NOMO-1 treated with dmso at 0.1 percent for 144 hours (cell line): ENCODE measurements at regions not wholly inside any gene's neighbourhood (a gene's known extent, or its start where the extent isn't known, plus 50 kb on each side); places are given as distances from the start of the nearest gene placed in this dataset.
"Not testable (repeated sequence)": the region's sequence is repeated elsewhere in the genome, so short reads cannot be mapped to it uniquely, and the experiment has no call there.

Experiments used
- DNase-seq: peaks from one replicate; lab custom pipeline; 2025; ENCODE audit not compliant: unreplicated experiment; lab: John Stamatoyannopoulos, UW

DNA sequence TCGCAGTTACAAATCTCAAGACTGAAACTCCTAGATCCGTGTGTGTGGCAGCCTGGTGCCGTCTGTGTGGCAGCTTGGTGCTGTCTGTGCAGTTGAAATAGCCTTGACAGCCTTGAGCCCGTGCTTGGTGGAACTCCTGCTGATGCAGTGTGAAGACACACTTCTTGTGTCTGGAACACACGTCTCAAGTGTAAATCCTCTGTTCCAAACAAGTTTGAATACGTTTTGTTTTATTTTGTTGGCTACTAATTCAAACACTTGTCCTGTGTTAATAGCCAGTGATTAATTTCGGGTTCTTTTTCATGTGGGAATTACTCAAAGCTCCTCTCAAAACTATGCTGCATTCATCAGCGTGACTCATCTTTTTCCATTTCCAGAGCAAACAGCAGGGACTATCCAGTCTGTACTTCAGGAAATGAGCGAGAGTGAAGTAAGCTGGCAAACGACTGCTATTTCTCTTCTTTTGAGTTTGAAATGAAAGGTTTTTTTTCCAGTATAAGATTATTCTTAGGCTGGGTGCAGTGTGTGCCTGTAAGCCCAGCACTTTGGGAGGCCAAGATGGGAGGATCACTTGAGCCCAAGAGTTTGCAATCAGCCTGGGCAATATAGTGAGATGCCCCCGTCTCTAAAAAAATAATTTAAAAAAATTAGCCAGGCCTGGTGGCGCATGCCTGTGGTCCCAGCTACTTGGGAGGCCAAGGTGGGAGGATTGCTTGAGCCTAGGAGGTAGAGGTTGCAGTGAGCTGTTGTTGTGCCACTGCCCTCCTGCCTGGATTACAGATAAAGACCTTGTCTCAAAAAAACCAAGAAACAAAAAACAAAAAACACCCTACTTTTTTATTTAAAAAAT lies 152.9 kb downstream of the SPP2 start:
- DNase-seq = no peak

DNA sequence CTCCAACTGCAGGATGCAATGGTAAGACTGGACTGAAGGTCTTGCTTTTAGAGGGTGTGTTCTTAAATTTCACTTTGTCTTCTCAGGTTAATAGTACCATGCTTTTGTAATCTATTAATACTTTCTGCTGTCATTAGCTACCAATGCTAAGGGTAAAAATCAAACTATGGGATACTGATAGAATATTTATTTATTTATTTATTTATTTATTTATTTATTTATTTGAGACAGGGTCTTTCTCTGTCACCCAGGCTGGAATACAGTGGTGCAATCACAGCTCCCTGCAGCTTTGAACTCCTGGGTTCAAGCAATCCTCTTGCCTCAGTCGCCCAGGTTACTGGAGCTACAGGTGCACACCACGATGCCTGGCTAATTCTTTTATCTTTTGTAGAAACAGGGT lies 152.1 kb downstream of the SPP2 start:
- no peak for DNase-seq

DNA sequence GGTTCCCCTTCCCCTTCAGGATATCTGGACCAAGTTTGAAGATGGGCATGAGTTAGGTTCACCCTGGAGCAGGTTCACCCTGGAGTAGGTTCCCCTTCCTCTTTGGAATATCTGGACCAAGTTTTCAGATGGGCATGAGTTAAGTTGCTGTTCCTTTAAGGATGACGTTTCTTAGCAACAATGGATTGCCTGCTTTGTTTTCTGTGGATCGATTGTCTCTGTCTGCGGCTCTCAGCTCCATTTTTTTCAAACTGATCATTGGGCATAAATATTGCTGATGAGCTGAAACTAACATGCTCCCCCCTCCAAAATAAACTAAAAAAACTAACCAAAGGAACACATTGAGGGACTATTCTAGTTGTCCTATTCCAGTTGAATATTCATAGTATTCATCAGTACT lies 149.5 kb downstream of the SPP2 start:
- no peak for DNase-seq

DNA sequence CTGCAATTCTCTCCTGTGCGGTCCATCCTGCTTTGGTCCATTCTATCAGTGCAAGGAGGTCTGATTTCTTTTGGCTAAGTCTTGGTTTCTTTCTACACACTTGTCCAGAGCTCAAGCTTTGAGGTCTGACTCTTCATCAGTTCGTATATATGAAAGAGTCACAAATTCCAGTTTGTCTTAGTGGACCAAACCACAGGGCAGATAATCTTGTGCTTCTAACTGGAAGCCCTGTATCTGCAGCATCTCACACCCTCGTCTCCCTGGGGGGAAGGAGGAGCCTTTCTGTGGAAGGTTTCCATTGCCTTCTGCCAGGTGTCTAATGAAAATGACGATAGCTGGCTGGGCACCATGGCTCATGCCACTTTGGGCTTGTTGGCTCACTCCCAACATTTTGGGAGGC lies 148.5 kb downstream of the SPP2 start:
- no peak for DNase-seq

DNA sequence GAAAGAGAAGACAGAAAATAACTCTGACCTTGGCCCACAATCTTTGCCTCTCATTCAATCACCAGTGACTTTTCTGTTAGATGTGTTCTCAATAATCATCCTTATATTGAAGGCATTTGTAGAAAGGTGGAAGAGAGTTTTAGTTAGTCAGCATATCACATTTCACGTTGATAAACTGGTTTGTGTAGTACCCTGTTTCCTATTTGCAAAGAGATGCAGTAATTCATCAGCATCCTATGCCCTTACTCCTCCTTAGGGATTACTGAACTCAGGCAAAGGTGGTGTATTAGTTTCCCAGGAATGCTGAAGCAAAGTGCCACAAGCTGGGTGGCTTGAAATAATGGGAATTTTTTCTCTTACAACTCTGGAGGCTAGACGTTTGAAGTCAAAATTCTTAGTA lies 145.0 kb downstream of the SPP2 start:
- no peak for DNase-seq

DNA sequence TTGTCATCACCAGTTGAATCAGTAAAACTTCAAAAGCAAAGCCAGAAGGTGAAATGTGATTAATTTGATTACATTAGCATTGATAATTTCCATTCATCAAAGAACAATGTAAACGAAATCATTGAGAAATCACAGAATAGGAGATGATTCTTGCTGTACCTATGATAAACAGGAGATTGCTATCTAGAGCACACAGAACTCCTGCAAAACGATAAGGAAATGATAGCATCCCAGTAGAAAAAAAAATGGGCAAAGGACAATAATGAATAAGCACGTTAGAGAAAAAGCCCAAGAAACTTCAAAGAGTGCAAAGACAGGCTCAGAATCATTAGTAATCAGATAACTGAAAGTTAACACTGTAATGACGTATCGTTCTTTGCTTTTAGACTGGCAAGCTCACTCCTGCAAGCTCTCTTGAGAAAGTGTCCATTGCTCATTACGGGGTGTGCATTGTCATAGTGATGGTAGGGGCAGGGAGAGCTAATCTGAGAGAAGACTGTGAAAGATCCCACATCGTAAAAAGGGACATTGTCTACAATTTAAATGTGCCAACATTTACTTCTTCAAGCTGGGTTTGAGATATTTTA lies 143.6 kb downstream of the SPP2 start:
- DNase-seq = no peak

DNA sequence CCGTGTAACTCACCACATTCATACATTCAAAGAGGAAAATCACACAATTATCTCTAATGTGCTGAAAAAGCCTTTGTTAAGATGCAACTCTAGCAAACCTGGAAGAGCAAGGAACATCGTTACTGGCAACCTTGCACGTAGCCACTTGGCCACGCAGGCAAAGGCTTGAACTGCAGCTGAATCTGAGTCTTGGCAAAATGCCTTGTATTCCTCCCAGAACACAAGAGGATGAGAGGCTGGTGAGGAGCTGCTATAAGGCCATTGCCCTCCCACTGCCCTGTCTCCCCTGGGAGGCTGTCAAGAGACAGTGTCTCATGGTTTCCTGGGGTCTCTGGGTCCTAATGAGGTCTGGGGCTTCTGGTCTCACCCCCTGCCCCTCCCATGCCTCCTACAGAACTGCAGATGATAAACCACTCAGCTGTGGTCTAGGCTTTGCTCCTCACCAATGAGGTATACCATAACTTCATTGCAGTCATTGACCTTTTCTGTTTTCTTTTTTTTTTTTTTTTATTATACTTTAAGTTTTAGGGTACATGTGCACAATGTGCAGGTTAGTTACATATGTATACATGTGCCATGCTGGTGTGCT lies 141.4 kb downstream of the SPP2 start:
- DNase-seq = no peak

DNA sequence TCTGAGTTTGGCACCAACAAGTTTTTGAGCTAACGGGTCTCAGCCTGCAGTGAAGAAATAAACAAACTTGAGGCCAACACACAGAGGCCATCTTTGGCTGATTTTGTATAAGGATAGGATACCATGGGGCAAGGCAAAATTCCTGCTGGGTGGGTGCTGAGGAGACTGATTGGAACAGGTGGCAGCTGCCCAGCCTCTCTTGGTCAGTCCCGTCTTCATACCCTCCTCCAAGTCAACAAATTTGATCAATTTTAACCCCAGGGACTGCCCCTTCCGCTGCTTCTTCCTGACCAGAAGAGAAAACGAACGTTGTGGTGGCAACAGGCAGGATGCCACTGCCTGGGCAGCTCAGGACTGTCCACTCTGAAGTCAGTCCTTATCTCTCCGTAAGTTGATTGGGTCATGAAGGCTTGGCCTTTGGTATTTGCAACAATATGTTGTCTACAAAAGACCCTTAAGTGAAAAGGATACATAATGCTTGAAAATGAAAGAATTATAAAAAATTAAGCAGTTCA lies 139.3 kb downstream of the SPP2 start:
- DNase-seq = no peak

DNA sequence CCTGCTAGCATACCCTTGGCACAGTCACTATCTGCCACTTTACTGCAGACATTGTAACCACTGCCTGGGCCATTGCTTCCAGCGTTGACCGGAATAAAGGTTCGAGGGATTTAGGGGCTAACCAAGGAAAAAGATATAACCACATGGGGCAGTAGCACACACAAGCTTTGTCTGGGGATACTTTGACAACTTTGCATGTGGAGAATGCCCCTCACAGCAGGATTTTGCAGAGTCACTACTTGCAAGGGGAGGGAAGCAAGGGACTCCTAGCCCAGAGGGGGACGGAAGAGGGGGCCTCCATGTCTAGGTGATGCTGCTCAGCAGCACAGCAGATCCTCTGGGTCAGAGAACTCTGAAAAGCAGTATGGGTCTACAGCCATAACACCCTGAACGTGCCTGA lies 138.7 kb downstream of the SPP2 start:
- no peak for DNase-seq

DNA sequence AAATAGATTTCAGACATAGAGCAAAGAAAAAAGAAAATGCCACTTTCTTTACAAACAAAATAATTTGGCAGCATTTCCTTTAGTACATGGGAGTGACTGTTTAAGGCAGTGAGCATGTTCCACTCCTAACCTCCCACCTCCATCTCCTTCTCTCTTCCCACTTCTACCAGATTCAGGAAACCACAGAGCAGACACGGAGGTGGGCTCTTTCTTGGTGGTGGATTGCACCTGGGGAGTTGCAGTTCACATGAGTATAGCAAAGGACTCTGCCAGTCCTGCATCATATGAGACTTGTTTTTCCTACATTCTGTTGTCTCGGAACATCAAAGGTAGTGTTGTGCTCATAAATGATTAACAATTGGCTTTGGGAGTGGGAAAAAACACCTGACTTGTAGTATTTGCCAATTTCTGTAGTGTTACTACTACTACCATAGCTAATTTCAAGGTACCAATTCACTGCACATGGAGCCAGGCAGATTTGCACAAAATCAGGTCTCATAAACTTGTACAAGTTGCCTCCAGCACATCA lies 137.2 kb downstream of the SPP2 start:
- no peak for DNase-seq

DNA sequence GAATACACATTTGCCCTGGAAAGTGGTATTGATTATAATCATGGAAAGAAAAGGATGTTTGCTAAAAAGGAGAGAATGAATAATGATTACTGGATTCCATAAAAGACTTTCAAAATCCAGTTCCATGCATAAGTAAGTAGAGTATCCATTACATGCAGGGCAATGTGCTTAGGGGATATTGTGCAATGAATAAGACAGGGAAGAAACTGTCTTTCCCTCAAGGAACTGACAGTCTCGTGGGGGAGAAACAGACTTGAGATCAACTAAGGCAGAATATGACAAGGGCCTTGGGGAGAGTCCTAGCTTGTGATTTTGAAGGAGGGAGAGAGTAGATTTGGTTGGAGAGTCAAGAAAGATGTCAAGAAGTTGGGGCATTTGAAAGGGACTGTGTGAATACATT lies 130.6 kb downstream of the SPP2 start:
- no peak for DNase-seq

DNA sequence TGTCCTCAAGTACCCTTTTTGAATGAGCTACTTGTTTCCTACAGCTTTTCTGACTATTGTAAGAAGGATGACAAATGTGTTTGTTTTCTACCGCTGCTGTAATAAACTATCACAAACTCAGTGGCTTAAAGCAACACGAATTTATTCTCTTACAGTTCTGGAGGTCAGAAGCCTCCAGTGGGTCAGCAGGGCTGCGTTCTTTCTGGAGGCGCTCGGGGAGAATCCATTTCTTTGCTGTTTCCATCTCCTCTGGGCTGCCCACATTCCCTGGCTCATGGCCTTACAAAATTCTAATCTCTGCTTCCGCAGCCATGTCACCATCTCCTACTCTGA lies 128.5 kb downstream of the SPP2 start:
- DNase-seq = no peak

DNA sequence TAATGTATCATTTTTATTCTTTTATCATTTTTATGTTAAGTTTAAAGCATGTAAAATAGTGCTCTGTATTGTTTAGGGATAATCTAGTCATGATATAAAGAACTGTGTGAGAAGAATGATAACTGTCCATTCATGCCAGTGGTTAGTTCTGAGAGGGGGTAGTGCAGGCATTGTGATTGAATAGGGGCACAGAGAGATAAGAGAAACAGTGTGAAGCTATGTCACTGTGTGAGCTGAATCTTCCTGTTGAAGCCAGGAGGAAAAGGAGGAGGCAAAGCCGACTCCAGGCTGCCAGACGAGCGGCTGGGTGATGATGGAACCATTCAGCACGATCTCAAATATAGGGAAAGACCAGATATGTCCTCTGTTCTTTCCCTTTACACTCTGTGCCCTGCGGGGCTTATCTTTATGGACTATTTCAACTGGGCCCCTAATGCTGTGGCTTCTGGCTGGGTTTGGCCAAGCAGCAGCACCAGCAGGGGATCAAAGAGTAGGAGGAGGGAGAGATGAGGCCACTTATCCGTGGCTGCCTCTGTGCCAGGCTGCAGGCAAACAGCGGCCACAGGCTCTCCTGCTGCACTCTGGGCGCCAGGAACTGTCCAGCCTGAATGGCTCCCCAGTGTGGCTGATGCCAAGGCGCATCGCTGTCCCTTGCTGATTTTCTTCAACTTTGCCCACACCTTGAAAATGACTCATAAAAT lies 128.0 kb downstream of the SPP2 start:
- DNase-seq = no peak

DNA sequence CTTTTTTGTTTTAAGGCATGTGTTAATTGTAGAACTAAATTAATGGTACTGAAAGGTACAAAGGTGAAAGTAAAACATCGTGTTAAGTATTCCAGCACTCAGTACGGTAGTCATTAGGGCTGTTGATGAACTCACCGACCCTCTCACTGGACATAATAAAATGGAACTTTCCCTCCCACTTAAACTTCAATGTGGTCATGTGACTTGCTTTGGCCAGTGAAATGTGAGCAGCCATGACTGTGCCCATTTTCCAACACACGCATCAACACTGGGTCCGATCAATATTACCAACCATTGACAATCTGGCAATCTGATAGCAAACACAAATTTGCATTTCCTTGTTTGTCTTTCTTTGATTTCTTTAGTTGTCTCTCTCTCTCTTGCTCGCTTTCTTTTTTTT lies 125.1 kb downstream of the SPP2 start:
- DNase-seq = no peak

DNA sequence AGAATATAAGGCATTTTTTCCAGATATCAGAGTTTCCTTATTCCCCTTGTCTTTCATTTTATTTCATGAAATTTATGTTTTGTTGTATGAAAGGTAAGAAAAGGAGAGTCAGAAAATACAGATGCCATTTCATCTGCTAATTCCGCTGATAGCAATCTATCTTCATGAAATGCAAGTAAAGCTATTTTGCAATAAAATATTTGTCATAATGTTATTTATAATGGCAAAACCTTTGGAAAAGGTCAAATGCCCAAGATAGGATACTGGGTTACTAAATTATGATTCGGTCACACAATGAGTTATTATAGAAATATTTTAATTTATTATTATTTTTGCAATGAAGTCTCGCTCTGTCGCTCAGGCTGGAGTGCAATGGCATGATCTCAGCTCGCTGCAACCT lies 124.2 kb downstream of the SPP2 start:
- no peak for DNase-seq

DNA sequence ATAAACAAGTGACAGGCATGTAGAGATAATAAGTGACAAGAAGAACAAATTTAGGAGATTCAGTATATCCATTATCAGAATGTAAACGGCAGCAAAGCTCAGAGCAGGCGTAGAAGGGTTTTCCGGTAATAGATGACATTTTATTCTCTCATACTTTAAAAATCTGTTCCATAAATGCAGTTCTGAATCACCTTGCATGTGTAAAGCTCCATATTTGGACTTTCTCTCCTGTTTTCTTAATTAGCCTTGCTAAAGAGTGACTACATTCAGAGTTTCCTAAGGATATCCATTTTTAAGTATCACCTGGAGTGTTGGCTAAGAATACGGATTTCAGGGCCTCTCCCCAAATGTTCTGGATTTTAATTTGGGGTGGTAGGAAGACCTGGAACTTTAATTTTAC lies 122.0 kb downstream of the SPP2 start:
- no peak for DNase-seq

DNA sequence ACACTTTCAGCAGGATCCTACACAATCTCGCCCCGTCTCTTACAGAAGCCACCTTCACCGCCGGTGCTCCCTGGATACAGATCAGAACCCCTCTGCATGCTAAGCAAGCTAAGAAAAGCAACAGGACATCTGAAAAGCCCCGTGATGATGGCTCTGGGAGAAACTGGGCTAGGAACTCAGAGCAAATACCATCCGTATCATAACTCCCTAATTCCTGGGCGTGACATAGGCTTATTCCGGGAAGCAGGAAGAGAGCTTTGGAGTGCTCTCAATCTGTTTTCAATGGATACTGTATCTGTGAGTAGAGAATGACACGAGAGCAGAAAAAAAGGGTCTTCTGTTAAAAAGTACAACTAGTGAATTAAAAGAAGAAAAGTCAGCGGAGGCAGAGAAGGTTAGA lies 121.6 kb downstream of the SPP2 start:
- no peak for DNase-seq

DNA sequence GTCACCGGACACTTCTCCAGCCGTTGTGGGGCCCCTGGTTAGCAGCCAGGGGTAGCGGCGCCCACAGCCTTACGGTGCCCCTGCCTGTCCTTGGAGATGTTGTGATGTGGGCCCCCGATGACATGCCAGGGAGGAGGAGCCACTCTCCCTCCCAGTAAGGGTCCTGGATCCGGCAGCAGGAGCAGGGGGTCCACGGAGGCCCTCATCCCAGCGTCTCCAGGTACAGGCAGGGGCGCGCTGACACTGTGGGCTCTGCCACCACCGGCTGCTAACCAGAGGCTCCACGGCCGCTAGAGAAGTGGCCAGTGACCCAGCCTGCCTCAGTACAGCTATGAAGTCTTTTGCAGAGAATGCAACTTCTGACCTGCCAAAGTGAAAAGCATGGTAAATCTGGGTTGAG lies 121.2 kb downstream of the SPP2 start:
- DNase-seq = no peak

DNA sequence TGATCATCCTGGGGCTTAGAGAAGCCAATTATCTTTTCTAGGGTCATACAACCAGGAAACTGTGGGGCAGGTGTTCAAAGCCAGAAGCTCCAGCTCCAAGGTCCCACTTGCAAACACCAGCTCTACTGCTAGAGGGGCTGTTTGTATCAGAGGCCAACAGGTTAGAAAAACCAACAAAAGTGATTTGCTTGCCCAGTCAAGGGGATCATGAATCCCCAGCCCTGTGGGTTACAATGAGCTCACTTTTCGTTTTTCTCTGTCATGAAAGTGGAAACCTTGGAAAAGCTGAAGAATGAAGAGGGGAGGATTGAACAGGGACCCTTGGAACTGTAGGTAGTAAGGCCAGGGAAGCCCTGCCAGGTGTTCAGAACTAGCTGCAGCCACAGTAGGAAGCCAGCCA lies 119.2 kb downstream of the SPP2 start:
- no peak for DNase-seq

DNA sequence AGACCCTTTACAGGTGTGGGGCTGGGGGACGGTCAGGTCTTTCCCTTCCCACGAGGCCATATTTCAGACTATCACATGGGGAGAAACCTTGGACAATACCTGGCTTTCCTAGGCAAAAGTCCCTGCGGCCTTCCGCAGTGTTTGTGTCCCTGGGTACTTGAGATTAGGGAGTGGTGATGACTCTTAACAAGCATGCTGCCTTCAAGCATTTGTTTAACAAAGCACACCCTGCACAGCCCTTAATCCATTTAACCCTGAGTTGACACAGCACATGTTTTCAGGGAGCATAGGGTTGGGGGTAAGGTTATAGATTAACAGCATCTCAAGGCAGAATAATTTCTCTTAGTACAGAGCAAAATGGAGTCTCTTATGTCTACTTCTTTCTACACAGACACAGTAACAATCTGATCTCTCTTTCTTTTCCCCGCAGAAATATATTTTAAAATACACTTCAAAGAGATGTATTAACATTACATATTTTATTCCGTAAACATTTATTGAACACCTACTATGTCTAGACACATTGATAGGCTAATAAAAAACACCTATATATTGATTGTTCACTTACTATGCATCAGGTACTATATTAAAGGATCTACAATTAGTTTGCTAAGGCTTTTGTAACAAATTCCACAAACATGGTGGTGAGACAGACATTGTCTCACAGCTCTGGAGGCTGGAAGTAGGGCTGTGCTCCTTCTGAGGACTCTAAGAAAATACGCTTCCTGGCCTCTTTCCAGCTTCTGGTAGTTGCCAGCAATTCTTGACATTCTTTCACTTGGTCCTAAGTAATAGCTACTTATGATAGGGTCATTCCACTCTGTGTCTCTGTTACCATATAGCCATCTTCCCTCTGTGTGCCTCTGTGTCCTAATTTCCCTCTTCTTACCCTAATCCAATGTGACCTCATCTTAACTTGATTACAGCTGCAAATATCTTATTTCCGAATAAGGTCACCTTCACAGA lies 118.4 kb downstream of the SPP2 start:
- DNase-seq = not testable (repeated sequence)
